Neuronal stem cell (in vitro differentiated cells): ENCODE measurements at regions not wholly inside any gene's neighbourhood (a gene's known extent, or its start where the extent isn't known, plus 50 kb on each side); places are given as distances from the start of the nearest gene placed in this dataset.

ENCODE experiments used
- DNase-seq: peaks from one replicate; pipeline ENCODE4 v3.0.0-alpha.2; 2013; ENCODE audit warnings: low spot score
- H2AFZ ChIP-seq: one replicate; pipeline ENCODE4 v1.6.1; 2013; ENCODE audit warnings: mild to moderate bottlenecking, low read length, inconsistent platforms
- H2AK5ac ChIP-seq: 2 replicates; pipeline ENCODE4 v1.6.1; 2013; ENCODE audit warnings: low read depth, mild to moderate bottlenecking, inconsistent platforms, low read length, moderate library complexity, mixed read lengths
- H2BK120ac ChIP-seq: 2 replicates; pipeline ENCODE4 v1.6.1; 2013; ENCODE audit warnings: low read depth, mild to moderate bottlenecking, inconsistent platforms, low read length, moderate library complexity, mixed read lengths
- H2BK12ac ChIP-seq: one replicate; pipeline ENCODE4 v1.6.1; 2013; ENCODE audit warnings: low read length, inconsistent platforms
- H2BK15ac ChIP-seq: 2 replicates; pipeline ENCODE4 v1.6.1; 2013; ENCODE audit warnings: mild to moderate bottlenecking, low read length, inconsistent platforms, mixed read lengths
- H2BK5ac ChIP-seq: one replicate; pipeline ENCODE4 v1.6.1; 2013; ENCODE audit warnings: inconsistent platforms, mild to moderate bottlenecking, low read length, moderate library complexity
- H3K14ac ChIP-seq: one replicate; pipeline ENCODE4 v1.6.1; 2013; ENCODE audit warnings: low read length, inconsistent platforms
- H3K18ac ChIP-seq: 2 replicates; pipeline ENCODE4 v1.6.1; 2013; ENCODE audit warnings: low read length, inconsistent platforms
- H3K23ac ChIP-seq: 2 replicates; pipeline ENCODE4 v1.6.1; 2013; ENCODE audit warnings: low read depth, mild to moderate bottlenecking, mixed read lengths, low read length, inconsistent platforms; ENCODE audit not compliant: poor library complexity
- H3K27ac ChIP-seq: replicated peaks from 3 replicates; pipeline ENCODE4 v1.5.1; 2013; ENCODE audit warnings: low read length, inconsistent platforms
- H3K27me3 ChIP-seq, 3 experiments: 2 replicates each; pipeline ENCODE4 v1.6.1; 2013; ENCODE audit warnings: low read length in 3 of 3, mild to moderate bottlenecking in 2 of 3, inconsistent platforms in 1 of 3, low read depth in 1 of 3, mixed read lengths in 1 of 3, moderate library complexity in 1 of 3; ENCODE audit not compliant: control insufficient read depth in 3 of 3, insufficient read depth in 3 of 3
- H3K36me3 ChIP-seq, 2 donors: replicated peaks in 1 of 2; 2 replicates each; pipeline ENCODE4 v1.6.1; 2013; ENCODE audit warnings: low read length in 2 of 2; ENCODE audit not compliant: control insufficient read depth in 2 of 2, insufficient read depth in 2 of 2
- H3K4ac ChIP-seq: 2 replicates; pipeline ENCODE4 v1.6.1; 2013; ENCODE audit warnings: inconsistent platforms, mild to moderate bottlenecking, low read length, moderate library complexity
- H3K4me1 ChIP-seq, 2 donors: 1 replicate in 1 of 2; 2 replicates in 1 of 2; pipeline ENCODE4 v1.6.1; 2013; ENCODE audit warnings: low read length in 2 of 2, low read depth in 1 of 2; ENCODE audit not compliant: control insufficient read depth in 2 of 2, insufficient read depth in 1 of 2
- H3K4me2 ChIP-seq: one replicate; pipeline ENCODE4 v1.6.1; 2013; ENCODE audit warnings: mild to moderate bottlenecking, low read length, inconsistent platforms; ENCODE audit not compliant: insufficient read depth, poor library complexity, severe bottlenecking
- H3K4me3 ChIP-seq, 2 donors: 2 replicates each; pipeline ENCODE4 v1.5.1; 2013; ENCODE audit warnings: low read length in 2 of 2, mild to moderate bottlenecking in 2 of 2, inconsistent platforms in 1 of 2, moderate library complexity in 1 of 2
- H3K79me1 ChIP-seq: one replicate; pipeline ENCODE4 v1.6.1; 2013; ENCODE audit warnings: low read depth, mild to moderate bottlenecking, inconsistent platforms, low read length, moderate library complexity
- H3K9ac ChIP-seq: one replicate; pipeline ENCODE4 v1.6.1; 2013; ENCODE audit warnings: mild to moderate bottlenecking, low read depth, low read length, inconsistent platforms; ENCODE audit not compliant: poor library complexity
- H3K9me3 ChIP-seq, 2 donors: replicated peaks in 1 of 2; 2 replicates each; pipeline versions ENCODE3 to v1.6.1; 2013; ENCODE audit warnings: low read length in 2 of 2, mild to moderate bottlenecking in 2 of 2, inconsistent platforms in 1 of 2, low read depth in 1 of 2, mixed read lengths in 1 of 2, moderate library complexity in 1 of 2; ENCODE audit not compliant: control insufficient read depth in 2 of 2, insufficient read depth in 1 of 2
- H4K8ac ChIP-seq: one replicate; pipeline ENCODE4 v1.6.1; 2013; ENCODE audit warnings: low read depth, mild to moderate bottlenecking, inconsistent platforms, low read length, moderate library complexity
- H4K91ac ChIP-seq: one replicate; pipeline ENCODE4 v1.6.1; 2013; ENCODE audit warnings: low read length, low read depth, mild to moderate bottlenecking, inconsistent platforms; ENCODE audit not compliant: poor library complexity
- WGBS, 2 donors: extraction: QIAGEN DNeasy Blood & Tissue Kit; methylation state at CpG; one replicate each; pipeline ENCODE4 v1.1.7; 2013; ENCODE audit warnings: missing lambda C conversion rate in 2 of 2, mixed read lengths in 1 of 2; ENCODE audit not compliant: insufficient read length in 2 of 2, insufficient replicate concordance in 1 of 2; ENCODE audit errors: extremely low coverage in 2 of 2; 5-methylcytosine and 5-hydroxymethylcytosine counted together

DNA sequence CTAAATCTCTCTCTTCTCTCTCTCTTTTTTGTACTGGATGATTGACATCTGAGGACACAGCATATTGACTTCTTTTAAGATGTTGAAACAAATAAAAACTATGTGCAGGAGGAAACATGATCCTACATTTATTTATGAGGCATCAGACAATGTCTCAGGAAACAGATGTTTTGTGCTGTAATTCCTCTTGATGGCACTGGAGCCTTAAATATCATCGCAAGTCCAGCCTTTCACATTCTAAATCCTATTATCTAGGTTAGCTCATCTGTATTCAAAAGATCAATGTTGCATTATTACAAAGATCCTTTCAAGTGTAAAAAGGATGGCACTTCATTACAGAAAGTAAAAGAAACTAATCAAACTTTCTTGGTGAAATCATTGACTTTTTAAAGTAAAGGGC lies 63.9 kb downstream of the MAT2B start:
- H3K14ac ChIP-seq: no peak overlapping the region
- H2AFZ ChIP-seq: no peak overlapping the region
- no peak overlapping the region for H2BK12ac ChIP-seq
- H4K91ac ChIP-seq: no peak overlapping the region
- no peaks in the 10 kb centered on the region for H3K79me1 ChIP-seq
- H3K23ac ChIP-seq: no peak overlapping the region
- H3K4me1 ChIP-seq: peaks cover 10 to 13% of the 10 kb centered on the region in 2 donors
- H3K9me3 ChIP-seq: no peaks in the 10 kb centered on the region
- H2AK5ac ChIP-seq: no peak overlapping the region
- H3K27me3 ChIP-seq: peaks cover 0 to 37% (median 22%) of the 10 kb centered on the region in 3 experiments
- no peak overlapping the region for H3K4ac ChIP-seq
- no peak overlapping the region for H2BK15ac ChIP-seq
- no peak overlapping the region for H4K8ac ChIP-seq
- H3K9ac ChIP-seq: no peak overlapping the region
- no peak overlapping the region for H2BK5ac ChIP-seq
- no peak overlapping the region for H3K27ac ChIP-seq
- no CpG with 5 or more reads among the region's 1 CpG for WGBS, 2 donors
- H3K4me2 ChIP-seq: no peak overlapping the region
- H2BK120ac ChIP-seq: no peak overlapping the region
- H3K36me3 ChIP-seq: no peaks in the 10 kb centered on the region
- H3K18ac ChIP-seq: no peak overlapping the region
- H3K4me3 ChIP-seq: no peak overlapping the region
- DNase-seq: no peak

DNA sequence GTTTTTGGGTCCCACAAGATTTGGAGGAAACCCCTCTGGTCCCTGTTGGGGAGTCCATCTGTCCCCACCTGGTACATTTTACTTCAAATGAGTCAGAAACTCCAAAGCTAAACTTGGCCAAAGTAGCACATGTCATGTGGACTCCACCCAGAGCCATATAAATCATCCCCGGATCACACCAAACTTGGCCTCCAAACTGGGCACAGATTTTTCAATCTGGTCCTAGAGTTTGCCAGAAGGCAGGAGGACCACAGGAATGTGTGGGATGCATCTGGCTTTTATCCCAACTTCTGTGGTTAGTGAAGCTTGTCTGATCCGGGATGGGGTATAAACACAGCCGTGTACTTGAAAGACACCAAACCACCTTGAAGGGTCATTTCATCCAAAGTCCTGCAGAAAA lies 66.3 kb downstream of the MAT2B start:
- H3K4me2 ChIP-seq: no peak overlapping the region
- H3K79me1 ChIP-seq: no peaks in the 10 kb centered on the region
- no peak overlapping the region for H3K18ac ChIP-seq
- no peak overlapping the region for H3K14ac ChIP-seq
- peaks cover 0 to 15% (median 6%) of the 10 kb centered on the region in 3 experiments for H3K27me3 ChIP-seq
- H3K27ac ChIP-seq: no peak overlapping the region
- H3K23ac ChIP-seq: no peak overlapping the region
- H4K8ac ChIP-seq: no peak overlapping the region
- no peak overlapping the region for H2BK12ac ChIP-seq
- H2BK5ac ChIP-seq: no peak overlapping the region
- no peaks in the 10 kb centered on the region for H3K9me3 ChIP-seq
- no peak for DNase-seq
- H2BK15ac ChIP-seq: no peak overlapping the region
- no CpG with 5 or more reads among the region's 3 CpGs for WGBS, 2 donors
- H3K36me3 ChIP-seq: no peaks in the 10 kb centered on the region
- H2AK5ac ChIP-seq: no peak overlapping the region
- H3K9ac ChIP-seq: no peak overlapping the region
- H3K4me3 ChIP-seq: no peak overlapping the region
- H3K4ac ChIP-seq: no peak overlapping the region
- H4K91ac ChIP-seq: no peak overlapping the region
- H2AFZ ChIP-seq: no peak overlapping the region
- H3K4me1 ChIP-seq: peaks cover 0 to 2% of the 10 kb centered on the region in 2 donors
- no peak overlapping the region for H2BK120ac ChIP-seq

DNA sequence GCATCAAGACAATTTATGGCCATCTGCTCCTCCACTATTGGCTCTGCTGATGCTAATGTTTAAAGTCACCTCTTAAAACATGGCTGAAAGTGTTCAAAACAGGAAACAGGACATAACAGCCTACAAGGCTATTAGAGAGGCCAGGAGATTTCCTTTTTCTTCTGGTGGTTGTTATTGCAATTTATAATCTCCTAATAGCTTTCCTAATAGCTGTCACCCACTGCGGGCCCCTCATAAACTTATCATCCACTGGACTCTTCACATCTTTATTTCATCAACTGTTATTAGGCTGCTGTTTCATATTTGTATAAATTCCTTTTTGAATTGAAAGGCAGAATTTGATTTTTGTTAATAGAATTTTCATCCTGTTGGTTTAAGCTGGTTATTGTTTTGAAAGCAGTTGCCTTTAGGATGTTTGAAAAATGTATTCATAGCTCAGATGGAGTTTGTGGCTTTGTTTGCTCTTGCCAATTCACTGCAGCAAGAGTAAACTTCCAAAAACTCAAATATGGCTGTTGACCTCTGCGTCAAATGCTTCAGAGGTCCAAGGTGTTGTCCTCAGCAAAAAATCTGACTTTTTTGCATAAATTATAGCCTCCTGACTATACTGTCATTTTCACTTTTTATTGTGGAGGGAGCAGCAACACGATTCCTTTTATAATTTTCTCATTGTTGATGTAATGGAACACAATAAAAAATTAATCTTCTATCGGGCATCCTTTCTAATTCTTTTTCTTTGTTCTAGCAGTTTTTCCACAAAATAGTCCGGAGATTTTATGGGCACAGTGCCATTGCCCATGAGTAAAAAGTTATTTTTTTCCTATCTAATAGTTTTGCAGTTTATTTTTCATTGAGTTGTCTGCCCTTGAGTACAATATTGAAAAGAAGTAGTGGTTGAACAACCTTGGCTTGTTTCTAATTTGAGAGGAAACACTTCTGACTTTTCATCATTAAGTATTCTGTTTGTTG lies 69.3 kb downstream of the MAT2B start:
- H4K91ac ChIP-seq: no peak overlapping the region
- no peak overlapping the region for H3K27ac ChIP-seq
- no peak overlapping the region for H3K14ac ChIP-seq
- H3K4me3 ChIP-seq: no peak overlapping the region
- H3K9ac ChIP-seq: no peak overlapping the region
- H3K9me3 ChIP-seq: no peaks in the 10 kb centered on the region
- H3K27me3 ChIP-seq: no peaks in the 10 kb centered on the region
- no peak overlapping the region for H2AK5ac ChIP-seq
- no peak overlapping the region for H4K8ac ChIP-seq
- H2BK12ac ChIP-seq: no peak overlapping the region
- H2AFZ ChIP-seq: no peak overlapping the region
- H3K79me1 ChIP-seq: no peaks in the 10 kb centered on the region
- no peak overlapping the region for H3K18ac ChIP-seq
- no peak for DNase-seq
- H2BK5ac ChIP-seq: no peak overlapping the region
- no peak overlapping the region for H3K4me2 ChIP-seq
- no peaks in the 10 kb centered on the region for H3K4me1 ChIP-seq
- no CpG with 5 or more reads among the region's 5 CpGs for WGBS, 2 donors
- H3K23ac ChIP-seq: no peak overlapping the region
- H2BK15ac ChIP-seq: no peak overlapping the region
- H2BK120ac ChIP-seq: no peak overlapping the region
- no peaks in the 10 kb centered on the region for H3K36me3 ChIP-seq
- no peak overlapping the region for H3K4ac ChIP-seq

GRCh38 chr5:163578652-163579051 lies 73.2 kb downstream of the MAT2B start:
- H3K36me3 ChIP-seq: no peaks in the 10 kb centered on the region
- no CpG with 5 or more reads among the region's 5 CpGs for whole genome bisulfite sequencing, 2 donors

More at GRCh38 chr5:163578652-163579051, 73.2 kb downstream of the MAT2B start:
- Histone ChIP-seq H2BK15ac (no peak overlapping the region), H3K4me2 (no peak overlapping the region), H3K9me3 (no peaks in the 10 kb centered on the region), H3K4me1 (no peaks in the 10 kb centered on the region), H3K27me3 (no peaks in the 10 kb centered on the region), H3K27ac (no peak overlapping the region), H2BK5ac (no peak overlapping the region), H3K4me3 (no peak overlapping the region), H4K91ac (no peak overlapping the region), H3K79me1 (no peaks in the 10 kb centered on the region), H3K18ac (no peak overlapping the region), H2BK120ac (no peak overlapping the region), H3K9ac (no peak overlapping the region), H3K4ac (no peak overlapping the region), H4K8ac (no peak overlapping the region), H2AK5ac (no peak overlapping the region), H2BK12ac (no peak overlapping the region), H3K23ac (no peak overlapping the region), H3K14ac (no peak overlapping the region), H2AFZ (no peak overlapping the region)
- no peak for DNase-seq
